PC-9 (cell line): ENCODE measurements at regions not wholly inside any gene's neighbourhood (a gene's known extent, or its start where the extent isn't known, plus 50 kb on each side); places are given as distances from the start of the nearest gene placed in this dataset.

ENCODE experiments used
- EZH2 ChIP-seq: fragments of 200-600 bp; sonication (generic); IDR thresholded peaks from 2 replicates; pipeline ENCODE4 v1.8.0; 2017; ENCODE audit warnings: antibody characterized with exemption, low read depth
- TF ChIP-seq, protein P1 (sequence below): fragments of 200-600 bp; sonication (generic); conservative IDR thresholded peaks from 2 replicates; pipeline ENCODE4 v1.6.1; 2017; ENCODE audit warnings: mixed run types, antibody characterized with exemption, mild to moderate bottlenecking, moderate library complexity

DNA sequence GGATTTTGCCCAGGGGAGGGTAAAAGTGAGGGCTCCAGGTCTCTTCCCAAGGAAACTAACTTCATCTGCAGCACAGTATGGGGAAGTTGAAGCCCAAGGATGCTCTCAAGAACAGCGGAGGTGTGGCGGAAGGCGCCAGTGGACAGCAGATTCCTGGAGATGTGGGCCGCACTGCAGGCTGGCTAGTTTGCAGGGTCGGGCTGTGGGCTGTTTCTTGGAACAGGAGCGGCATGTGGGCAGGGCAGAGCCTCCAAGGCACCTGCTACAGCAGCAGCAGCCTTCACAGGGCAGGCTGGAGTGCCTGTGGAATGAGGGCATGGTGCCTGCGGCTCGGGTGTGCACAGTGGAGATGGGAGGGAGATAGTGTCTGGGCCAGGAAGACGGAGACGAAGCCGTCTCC, 100.0 kb upstream of the SFSWAP start:
- TF ChIP-seq, protein P1, sequence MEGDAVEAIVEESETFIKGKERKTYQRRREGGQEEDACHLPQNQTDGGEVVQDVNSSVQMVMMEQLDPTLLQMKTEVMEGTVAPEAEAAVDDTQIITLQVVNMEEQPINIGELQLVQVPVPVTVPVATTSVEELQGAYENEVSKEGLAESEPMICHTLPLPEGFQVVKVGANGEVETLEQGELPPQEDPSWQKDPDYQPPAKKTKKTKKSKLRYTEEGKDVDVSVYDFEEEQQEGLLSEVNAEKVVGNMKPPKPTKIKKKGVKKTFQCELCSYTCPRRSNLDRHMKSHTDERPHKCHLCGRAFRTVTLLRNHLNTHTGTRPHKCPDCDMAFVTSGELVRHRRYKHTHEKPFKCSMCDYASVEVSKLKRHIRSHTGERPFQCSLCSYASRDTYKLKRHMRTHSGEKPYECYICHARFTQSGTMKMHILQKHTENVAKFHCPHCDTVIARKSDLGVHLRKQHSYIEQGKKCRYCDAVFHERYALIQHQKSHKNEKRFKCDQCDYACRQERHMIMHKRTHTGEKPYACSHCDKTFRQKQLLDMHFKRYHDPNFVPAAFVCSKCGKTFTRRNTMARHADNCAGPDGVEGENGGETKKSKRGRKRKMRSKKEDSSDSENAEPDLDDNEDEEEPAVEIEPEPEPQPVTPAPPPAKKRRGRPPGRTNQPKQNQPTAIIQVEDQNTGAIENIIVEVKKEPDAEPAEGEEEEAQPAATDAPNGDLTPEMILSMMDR, result no peak
- 0 out of 2 replicates have a peak, but pooled peaks have one; percentile 34 for TF ChIP-seq EZH2
